Osteocyte (in vitro differentiated cells): ENCODE measurements at regions not wholly inside any gene's neighbourhood (a gene's known extent, or its start where the extent isn't known, plus 50 kb on each side); places are given as distances from the start of the nearest gene placed in this dataset.

Source experiments
- DNase-seq: peaks from one replicate; pipeline ENCODE4 v3.0.0; 2021; ENCODE audit warnings: mixed read lengths; ENCODE audit not compliant: unreplicated experiment; ENCODE audit errors: extremely low spot score
- H3K27ac Mint-ChIP-seq: one replicate; pipeline ENCODE4 v1.8.0; 2021; ENCODE audit warnings: mild to moderate bottlenecking, mixed read lengths; ENCODE audit not compliant: unreplicated experiment
- H3K27me3 Mint-ChIP-seq: one replicate; pipeline ENCODE4 v1.8.0; 2021; ENCODE audit warnings: mixed read lengths; ENCODE audit not compliant: unreplicated experiment
- H3K36me3 Mint-ChIP-seq: one replicate; pipeline ENCODE4 v1.8.0; 2021; ENCODE audit warnings: mixed read lengths; ENCODE audit not compliant: unreplicated experiment
- H3K4me1 Mint-ChIP-seq: one replicate; pipeline ENCODE4 v1.8.0; 2021; ENCODE audit warnings: mixed read lengths; ENCODE audit not compliant: unreplicated experiment
- H3K4me3 Mint-ChIP-seq: one replicate; pipeline ENCODE4 v1.8.0; 2021; ENCODE audit warnings: mild to moderate bottlenecking, moderate library complexity, mixed read lengths; ENCODE audit not compliant: unreplicated experiment
- H3K9me3 Mint-ChIP-seq: one replicate; pipeline ENCODE4 v1.8.0; 2021; ENCODE audit warnings: mixed read lengths; ENCODE audit not compliant: unreplicated experiment
- TF ChIP-seq, protein P1 (sequence below): fragments of 200-600 bp; sonication (generic); IDR thresholded peaks from 2 replicates; pipeline ENCODE4 v1.5.0; 2021; ENCODE audit warnings: antibody characterized with exemption, mild to moderate bottlenecking, moderate library complexity

- TF ChIP-seq, protein P1, sequence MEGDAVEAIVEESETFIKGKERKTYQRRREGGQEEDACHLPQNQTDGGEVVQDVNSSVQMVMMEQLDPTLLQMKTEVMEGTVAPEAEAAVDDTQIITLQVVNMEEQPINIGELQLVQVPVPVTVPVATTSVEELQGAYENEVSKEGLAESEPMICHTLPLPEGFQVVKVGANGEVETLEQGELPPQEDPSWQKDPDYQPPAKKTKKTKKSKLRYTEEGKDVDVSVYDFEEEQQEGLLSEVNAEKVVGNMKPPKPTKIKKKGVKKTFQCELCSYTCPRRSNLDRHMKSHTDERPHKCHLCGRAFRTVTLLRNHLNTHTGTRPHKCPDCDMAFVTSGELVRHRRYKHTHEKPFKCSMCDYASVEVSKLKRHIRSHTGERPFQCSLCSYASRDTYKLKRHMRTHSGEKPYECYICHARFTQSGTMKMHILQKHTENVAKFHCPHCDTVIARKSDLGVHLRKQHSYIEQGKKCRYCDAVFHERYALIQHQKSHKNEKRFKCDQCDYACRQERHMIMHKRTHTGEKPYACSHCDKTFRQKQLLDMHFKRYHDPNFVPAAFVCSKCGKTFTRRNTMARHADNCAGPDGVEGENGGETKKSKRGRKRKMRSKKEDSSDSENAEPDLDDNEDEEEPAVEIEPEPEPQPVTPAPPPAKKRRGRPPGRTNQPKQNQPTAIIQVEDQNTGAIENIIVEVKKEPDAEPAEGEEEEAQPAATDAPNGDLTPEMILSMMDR, result no peak
- Mint-ChIP-seq H3K4me3 (no peak overlapping the region), H3K36me3 (no peaks in the 10 kb centered on the region), H3K27me3 (no peaks in the 10 kb centered on the region), H3K9me3 (no peaks in the 10 kb centered on the region), H3K27ac (no peak overlapping the region), H3K4me1 (peaks cover 7% of the 10 kb centered on the region)
- DNase-seq, result no peak
Measured at GRCh38 chr18:56383349-56383748, 255.0 kb downstream of the TXNL1 start.

DNA sequence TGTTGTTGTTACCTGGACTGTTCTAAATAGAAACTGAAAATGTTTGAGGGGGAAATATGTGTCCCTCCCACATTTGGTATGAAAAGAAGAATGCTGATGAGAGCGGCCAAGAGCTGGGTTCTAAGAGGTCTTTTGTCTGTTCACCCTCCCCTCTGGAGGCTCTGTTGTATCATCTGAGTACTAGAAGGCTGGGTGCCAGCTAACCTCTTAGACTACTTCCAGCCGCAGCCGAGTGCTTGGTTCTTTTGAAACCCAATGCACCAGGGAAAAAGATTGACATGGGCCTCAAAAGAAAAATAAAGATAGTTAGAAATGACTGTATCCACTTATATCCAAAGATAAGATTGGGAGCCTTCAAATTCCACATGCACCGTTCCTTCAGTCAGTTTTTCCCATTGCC is 255.9 kb downstream of the TXNL1 start:
- DNase-seq, result no peak
- H3K4me3 Mint-ChIP-seq, result no peak overlapping the region
- peaks cover 7% of the 10 kb centered on the region for H3K4me1 Mint-ChIP-seq
- H3K9me3 Mint-ChIP-seq, result no peaks in the 10 kb centered on the region
- no peaks in the 10 kb centered on the region for H3K27me3 Mint-ChIP-seq
- TF ChIP-seq, protein P1, result no peak
- H3K36me3 Mint-ChIP-seq, result no peaks in the 10 kb centered on the region
- H3K27ac Mint-ChIP-seq, result no peak overlapping the region

DNA sequence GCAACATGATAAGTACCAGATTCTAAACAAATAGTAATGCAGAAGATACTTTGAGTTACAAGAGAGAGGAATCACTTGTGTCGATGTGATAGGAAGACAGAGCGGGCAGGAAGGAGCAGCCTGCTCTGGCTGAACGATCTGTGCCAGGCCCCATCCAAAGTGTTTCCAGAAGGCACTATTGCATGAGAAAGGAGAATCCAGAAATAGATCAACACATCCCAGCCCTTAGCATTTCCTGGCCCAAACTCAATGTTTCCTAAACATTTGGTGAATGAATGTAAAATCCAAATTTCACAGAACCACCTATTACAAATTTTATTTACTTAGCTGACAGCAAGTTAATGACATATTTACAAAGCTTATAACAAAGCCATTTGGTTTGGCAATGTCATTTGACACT is 257.2 kb downstream of the TXNL1 start:
- Mint-ChIP-seq H3K36me3 (no peaks in the 10 kb centered on the region), H3K4me1 (peaks cover 15% of the 10 kb centered on the region), H3K27ac (no peak overlapping the region), H3K27me3 (no peaks in the 10 kb centered on the region), H3K4me3 (no peak overlapping the region), H3K9me3 (no peaks in the 10 kb centered on the region)
- TF ChIP-seq, protein P1, result no peak
- DNase-seq, result no peak

DNA sequence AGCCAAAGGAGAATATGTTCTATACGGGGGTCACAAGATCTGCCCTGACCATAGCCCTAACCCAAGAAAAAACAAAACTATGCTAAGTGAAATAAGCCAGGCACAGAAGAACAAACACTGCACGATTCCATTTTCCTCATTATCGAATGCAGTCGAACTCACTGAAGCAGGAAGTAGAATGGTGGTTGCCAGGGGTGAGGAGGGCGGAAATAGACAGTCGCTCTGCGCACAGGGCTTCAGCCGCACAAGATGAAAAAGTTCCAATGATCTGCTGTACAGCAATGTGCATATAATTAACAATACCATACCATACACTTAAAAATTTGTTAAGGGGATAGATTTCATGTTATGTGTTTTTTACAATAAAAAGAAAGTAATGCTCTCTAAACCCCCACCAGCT is 257.7 kb downstream of the TXNL1 start:
- TF ChIP-seq, protein P1, result no peak
- DNase-seq, result no peak
- H3K4me1 Mint-ChIP-seq, result peaks cover 20% of the 10 kb centered on the region

GRCh38 chr18:56379256-56379655 is 259.1 kb downstream of the TXNL1 start:
- H3K27me3 Mint-ChIP-seq, result no peaks in the 10 kb centered on the region
- H3K36me3 Mint-ChIP-seq, result no peaks in the 10 kb centered on the region
- H3K27ac Mint-ChIP-seq, result no peak overlapping the region
- DNase-seq, result no peak
- H3K9me3 Mint-ChIP-seq, result no peaks in the 10 kb centered on the region
- H3K4me1 Mint-ChIP-seq, result peaks cover 32% of the 10 kb centered on the region
- TF ChIP-seq, protein P1, result no peak
- no peak overlapping the region for H3K4me3 Mint-ChIP-seq

More for the DNA sequence above, 257.7 kb downstream of the TXNL1 start:
- H3K4me3 Mint-ChIP-seq, result no peak overlapping the region
- no peaks in the 10 kb centered on the region for H3K36me3 Mint-ChIP-seq
- no peaks in the 10 kb centered on the region for H3K27me3 Mint-ChIP-seq
- H3K9me3 Mint-ChIP-seq, result no peaks in the 10 kb centered on the region
- H3K27ac Mint-ChIP-seq, result no peak overlapping the region
